B cell (primary cell): ENCODE measurements at regions not wholly inside any gene's neighbourhood (a gene's known extent, or its start where the extent isn't known, plus 50 kb on each side); places are given as distances from the start of the nearest gene placed in this dataset.

Experiments used
- ATAC-seq: fragments of 200-7000 bp; cut with Tn5 transposase; one replicate; pipeline ENCODE4 v1.10.0; 2021; ENCODE audit warnings: low read depth, mild to moderate bottlenecking, moderate number of reproducible peaks, moderate library complexity
- CTCF ChIA-PET: fragments of 350-600 bp; sonication (Branson Sonifier 250); formaldehyde crosslinking; loops from one replicate; lab custom pipeline; 2021; ENCODE audit warnings: antibody characterized with exemption, inconsistent platforms; lab: Charles Lee
- POLR2A ChIA-PET: fragments of 350-600 bp; sonication (Branson Sonifier 250); formaldehyde crosslinking; loops from one replicate; lab custom pipeline; 2021; ENCODE audit warnings: antibody characterized with exemption; lab: Charles Lee
- DNase-seq: peaks from one replicate; pipeline ENCODE4 v3.0.0; 2013
- H2AFZ ChIP-seq: 2 replicates; pipeline ENCODE4 v1.6.1; 2012; ENCODE audit warnings: mild to moderate bottlenecking, low read depth, low read length; ENCODE audit not compliant: insufficient read depth, poor library complexity, severe bottlenecking
- H3K27ac ChIP-seq, 2 donors: 1 replicate in 1 of 2; 2 replicates in 1 of 2; pipeline ENCODE4 v1.5.1; 2012 to 2013; ENCODE audit warnings: low read length in 2 of 2, mild to moderate bottlenecking in 2 of 2, moderate library complexity in 1 of 2
- H3K27me3 ChIP-seq, 4 experiments: fragments of 200-600 bp in 1 of 4; sonication (generic) in 1 of 4; replicated peaks in 1 of 4; 1 replicate in 2 of 4; 2 replicates in 2 of 4; pipeline versions ENCODE4 v1.6.1 to v1.7.0; 2013 to 2016; ENCODE audit warnings: low read length in 3 of 4, mild to moderate bottlenecking in 2 of 4, mixed read lengths in 1 of 4, moderate library complexity in 1 of 4; ENCODE audit not compliant: insufficient read depth in 4 of 4, control insufficient read depth in 3 of 4; ENCODE audit errors: control extremely low read depth in 1 of 4
- H3K36me3 ChIP-seq, 2 experiments: replicated peaks in 1 of 2; 1 replicate in 1 of 2; 2 replicates in 1 of 2; pipeline versions ENCODE4 v1.6.1 to v1.7.1; 2013; ENCODE audit warnings: low read length in 1 of 2; ENCODE audit not compliant: insufficient read depth in 2 of 2, control insufficient read depth in 1 of 2; ENCODE audit errors: control extremely low read depth in 1 of 2, extremely low read depth in 1 of 2
- H3K4me1 ChIP-seq, 2 donors: fragments of 200-600 bp in 1 of 2; sonication (generic) in 1 of 2; 1 replicate in 1 of 2; 2 replicates in 1 of 2; pipeline versions ENCODE4 v1.5.1 to v1.6.1; 2013 to 2017; ENCODE audit warnings: low read length in 2 of 2; ENCODE audit not compliant: control insufficient read depth in 2 of 2, insufficient read depth in 2 of 2
- H3K4me2 ChIP-seq: replicated peaks from 2 replicates; pipeline ENCODE3; 2012; ENCODE audit warnings: mild to moderate bottlenecking, low read depth, low read length; ENCODE audit not compliant: poor library complexity, severe bottlenecking
- H3K4me3 ChIP-seq, 5 experiments: fragments of 200-600 bp in 1 of 5; sonication (generic) in 1 of 5; 1 replicate in 3 of 5; 2 replicates in 2 of 5; pipeline versions ENCODE4 v1.5.1 to v1.7.0; 2011 to 2016; ENCODE audit warnings: low read length in 4 of 5, mild to moderate bottlenecking in 4 of 5, low read depth in 2 of 5, control low read depth in 1 of 5, moderate library complexity in 1 of 5; ENCODE audit not compliant: insufficient read depth in 1 of 5; ENCODE audit errors: control extremely low read depth in 1 of 5, extremely low read depth in 1 of 5
- H3K79me2 ChIP-seq: fragments of 200-600 bp; sonication (generic); one replicate; pipeline ENCODE4 v1.6.0; 2016; ENCODE audit warnings: low read length; ENCODE audit not compliant: control insufficient read depth, insufficient read depth
- H3K9ac ChIP-seq: fragments of 200-600 bp; sonication (generic); 2 replicates; pipeline ENCODE4 v1.6.1; 2017; ENCODE audit warnings: mild to moderate bottlenecking, low read length, moderate library complexity
- H3K9me3 ChIP-seq, 3 donors: one replicate each; pipeline versions ENCODE4 v1.6.1 to v1.7.1; 2013; ENCODE audit warnings: low read length in 2 of 3; ENCODE audit not compliant: control insufficient read depth in 2 of 3, insufficient read depth in 1 of 3; ENCODE audit errors: control extremely low read depth in 1 of 3
- H4K20me1 ChIP-seq: 2 replicates; pipeline ENCODE4 v1.6.0; 2012; ENCODE audit warnings: mild to moderate bottlenecking, low read length; ENCODE audit not compliant: insufficient read depth, control insufficient read depth, poor library complexity, severe bottlenecking
- H3K27ac Mint-ChIP-seq: one replicate; pipeline ENCODE4 v1.8.0; 2021; ENCODE audit warnings: mixed read lengths
- H3K27me3 Mint-ChIP-seq: one replicate; pipeline ENCODE4 v1.8.0; 2021; ENCODE audit warnings: mixed read lengths
- H3K4me1 Mint-ChIP-seq: one replicate; pipeline ENCODE4 v1.8.0; 2021; ENCODE audit warnings: mixed read lengths
- H3K4me3 Mint-ChIP-seq: one replicate; pipeline ENCODE4 v1.8.0; 2021; ENCODE audit warnings: mixed read lengths
- H3K9me3 Mint-ChIP-seq: one replicate; pipeline ENCODE4 v1.8.0; 2022; ENCODE audit warnings: mixed read lengths; ENCODE audit not compliant: insufficient read depth
- CTCF ChIP-seq: fragments of 200-600 bp; IDR thresholded peaks from one replicate; pipeline ENCODE4 v1.8.0; 2022; ENCODE audit warnings: antibody characterized with exemption, mild to moderate bottlenecking
- EZH2 ChIP-seq: IDR thresholded peaks from 2 replicates; pipeline ENCODE4 v1.6.1; 2012; ENCODE audit warnings: borderline replicate concordance, low read depth, mild to moderate bottlenecking, moderate library complexity, low read length; ENCODE audit not compliant: insufficient read depth, poor library complexity, severe bottlenecking
- WGBS: methylation state at CpG from one replicate; pipeline ENCODE4 v1.1.5; 2013; ENCODE audit warnings: missing lambda C conversion rate; ENCODE audit not compliant: insufficient coverage; 5-methylcytosine and 5-hydroxymethylcytosine counted together
- intact Hi-C: fragments of 100-400 bp; cut with micrococcal nuclease; formaldehyde crosslinking; loops from one replicate; pipeline ENCODE4 v1.10.0; 2022

- no peaks in the 10 kb centered on the region for H3K4me1 ChIP-seq
These were observed 110.4 kb downstream of the SLIT2 start for GRCh38 chr4:20362148-20362547.

GRCh38 chr4:20364969-20365368 is 113.3 kb downstream of the SLIT2 start:
- 100% methylated on average over 1 of the region's 4 CpGs for WGBS
- intact Hi-C loops, result no loop called here
- POLR2A ChIA-PET, result no interaction called here

More at GRCh38 chr4:20362148-20362547, 110.4 kb downstream of the SLIT2 start:
- Histone ChIP-seq H3K4me3 (no peak overlapping the region), H3K9ac (no peak overlapping the region), H2AFZ (no peak overlapping the region), H4K20me1 (no peaks in the 10 kb centered on the region), H3K36me3 (no peaks in the 10 kb centered on the region), H3K9me3 (peaks cover 0 to 2% (median 0%) of the 10 kb centered on the region in 3 donors), H3K27me3 (no peaks in the 10 kb centered on the region), H3K4me2 (no peak overlapping the region), H3K79me2 (no peaks in the 10 kb centered on the region), H3K27ac (no peak overlapping the region)
- DNase-seq (no peak), ATAC-seq (no peak)
- H3K9me3 Mint-ChIP-seq, result peaks cover 3% of the 10 kb centered on the region
- ChIA-PET CTCF (no interaction called here), POLR2A (no interaction called here)
- no peak overlapping the region for H3K27ac Mint-ChIP-seq
- no peak overlapping the region for H3K4me3 Mint-ChIP-seq
- TF ChIP-seq EZH2, result no peak
- no peaks in the 10 kb centered on the region for H3K27me3 Mint-ChIP-seq
- H3K4me1 Mint-ChIP-seq, result peaks cover 3% of the 10 kb centered on the region
- 100% methylated on average over 3 of the region's 3 CpGs for WGBS
- intact Hi-C loops, result no loop called here

More at GRCh38 chr4:20364969-20365368, 113.3 kb downstream of the SLIT2 start:
- TF ChIP-seq EZH2, result no peak
- no peak for TF ChIP-seq CTCF
- Histone ChIP-seq H2AFZ (no peak overlapping the region), H4K20me1 (no peaks in the 10 kb centered on the region), H3K36me3 (no peaks in the 10 kb centered on the region), H3K4me1 (no peaks in the 10 kb centered on the region), H3K27ac (no peak overlapping the region), H3K9me3 (peaks cover 0 to 1% (median 0%) of the 10 kb centered on the region in 3 donors), H3K4me3 (no peak overlapping the region), H3K9ac (no peak overlapping the region), H3K79me2 (no peaks in the 10 kb centered on the region), H3K27me3 (no peaks in the 10 kb centered on the region), H3K4me2 (no peak overlapping the region)
- H3K27me3 Mint-ChIP-seq, result no peaks in the 10 kb centered on the region
- no peak overlapping the region for H3K4me3 Mint-ChIP-seq
- DNase-seq (no peak), ATAC-seq (no peak)
- CTCF ChIA-PET, result no interaction called here
- H3K4me1 Mint-ChIP-seq, result no peaks in the 10 kb centered on the region
- no peak overlapping the region for H3K27ac Mint-ChIP-seq
- H3K9me3 Mint-ChIP-seq, result no peaks in the 10 kb centered on the region
